K562 (cell line): ENCODE measurements at regions not wholly inside any gene's neighbourhood (a gene's known extent, or its start where the extent isn't known, plus 50 kb on each side); places are given as distances from the start of the nearest gene placed in this dataset.

Experiments
- IRF2 ChIP-seq: sonication (generic); formaldehyde crosslinking; IDR thresholded peaks from 2 replicates; pipeline ENCODE4 v1.8.1; 2022; ENCODE audit warnings: mild to moderate bottlenecking, missing genetic modification reagents
- PTBP1 ChIP-seq: fragments of 200-400 bp; formaldehyde crosslinking; IDR thresholded peaks from 2 replicates; pipeline ENCODE4 v1.6.1; 2017; ENCODE audit warnings: low read depth, low read length
- ZFX ChIP-seq: sonication (generic); formaldehyde crosslinking; IDR thresholded peaks from 2 replicates; pipeline ENCODE4 v1.8.0; 2022; ENCODE audit warnings: mild to moderate bottlenecking, missing genetic modification reagents, moderate library complexity
- ZNF444 ChIP-seq: fragments of 250-450 bp; sonication (Bioruptor Pico); IDR thresholded peaks from 2 replicates; pipeline ENCODE4 v1.4.0; 2020; ENCODE audit warnings: mild to moderate bottlenecking, moderate library complexity
- ZNF583 ChIP-seq: fragments of 250-450 bp; sonication (Bioruptor Pico); IDR thresholded peaks from 2 replicates; pipeline ENCODE4 v1.4.0; 2020
- TF ChIP-seq, protein P1 (sequence below): sonication (generic); formaldehyde crosslinking; IDR thresholded peaks from 2 replicates; pipeline ENCODE4 v1.8.0; 2022; ENCODE audit warnings: mild to moderate bottlenecking, low read depth, missing genetic modification reagents

DNA sequence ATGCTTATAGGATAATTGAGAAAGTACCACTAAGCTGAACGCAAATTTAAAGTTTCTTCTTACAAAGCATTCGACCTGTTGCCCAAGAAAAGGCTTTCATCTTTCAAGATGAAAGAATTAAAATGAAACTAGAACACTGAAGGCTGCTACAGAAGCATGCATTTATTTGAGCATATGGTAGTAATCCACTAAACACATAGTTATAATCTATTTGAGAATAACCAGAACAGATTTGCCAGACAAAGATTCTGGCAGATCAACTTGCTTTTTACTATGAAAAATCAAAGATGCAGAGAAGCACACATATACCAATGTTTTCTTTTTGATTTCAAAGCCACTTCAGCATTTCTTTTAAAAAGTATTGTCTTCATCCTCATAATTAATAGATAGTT lies 412.2 kb downstream of the UTRN start:
- TF ChIP-seq ZNF444 (CRISPR knock-in tag) (no peak), PTBP1 (no peak), ZNF583 (no peak), IRF2 (CRISPR knock-in tag) (no peak), ZFX (CRISPR knock-in tag) (no peak)
- TF ChIP-seq, protein P1, sequence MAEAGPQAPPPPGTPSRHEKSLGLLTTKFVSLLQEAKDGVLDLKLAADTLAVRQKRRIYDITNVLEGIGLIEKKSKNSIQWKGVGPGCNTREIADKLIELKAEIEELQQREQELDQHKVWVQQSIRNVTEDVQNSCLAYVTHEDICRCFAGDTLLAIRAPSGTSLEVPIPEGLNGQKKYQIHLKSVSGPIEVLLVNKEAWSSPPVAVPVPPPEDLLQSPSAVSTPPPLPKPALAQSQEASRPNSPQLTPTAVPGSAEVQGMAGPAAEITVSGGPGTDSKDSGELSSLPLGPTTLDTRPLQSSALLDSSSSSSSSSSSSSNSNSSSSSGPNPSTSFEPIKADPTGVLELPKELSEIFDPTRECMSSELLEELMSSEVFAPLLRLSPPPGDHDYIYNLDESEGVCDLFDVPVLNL (CRISPR knock-in tag), result no peak
